GM18499 (cell line): ENCODE measurements at regions not wholly inside any gene's neighbourhood (a gene's known extent, or its start where the extent isn't known, plus 50 kb on each side); places are given as distances from the start of the nearest gene placed in this dataset.

ENCODE experiments used
- ATAC-seq: cut with Tn5 transposase; IDR thresholded peaks from one replicate; pipeline ENCODE4 v1.9.1; 2021; ENCODE audit warnings: moderate number of reproducible peaks; ENCODE audit not compliant: insufficient read depth, unreplicated experiment

DNA sequence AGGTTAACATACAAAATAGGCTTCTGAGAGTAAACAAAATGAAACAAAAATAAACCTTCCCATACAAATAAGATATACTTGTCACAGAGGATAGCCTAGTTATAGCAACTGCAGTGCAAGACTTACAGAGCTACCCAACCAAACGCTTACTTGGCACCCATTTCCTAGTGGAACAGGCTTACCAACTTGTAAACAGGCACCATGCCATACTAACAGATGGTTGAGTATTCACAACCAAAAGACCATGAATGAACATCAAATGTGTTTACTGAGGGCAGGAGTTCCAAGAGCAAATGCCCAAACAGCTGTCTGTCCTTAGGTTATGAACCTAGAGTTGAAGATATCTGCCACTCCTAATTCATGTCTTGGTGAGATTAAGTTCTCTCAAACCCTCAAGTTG, 2629.2 kb downstream of the PCDH7 start:
- no peak for ATAC-seq

GRCh38 chr4:33357121-33357520, 2637.0 kb downstream of the PCDH7 start:
- ATAC-seq = no peak

GRCh38 chr4:33369446-33369845, 2649.3 kb downstream of the PCDH7 start:
- no peak for ATAC-seq

GRCh38 chr4:33381816-33382215, 2661.6 kb downstream of the PCDH7 start:
- no peak for ATAC-seq

DNA sequence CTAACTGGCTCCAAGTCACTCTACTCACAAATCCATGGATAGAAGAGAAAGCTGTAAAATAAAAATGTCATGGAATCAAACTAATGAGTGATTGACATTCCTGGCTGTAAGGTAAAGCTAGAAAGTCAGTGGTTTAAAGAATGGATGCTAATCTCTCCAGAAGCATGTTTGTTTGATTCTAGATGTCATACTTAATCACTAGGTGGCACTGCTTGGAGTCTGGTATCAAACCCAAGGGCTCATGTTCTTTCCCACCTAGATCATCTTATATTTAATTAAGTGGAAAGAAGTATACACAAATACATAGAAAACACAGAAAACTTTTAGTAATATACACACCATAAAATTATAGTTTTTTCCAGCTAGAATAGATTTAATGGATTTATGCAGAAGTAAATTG, 2666.6 kb downstream of the PCDH7 start:
- no peak for ATAC-seq

DNA sequence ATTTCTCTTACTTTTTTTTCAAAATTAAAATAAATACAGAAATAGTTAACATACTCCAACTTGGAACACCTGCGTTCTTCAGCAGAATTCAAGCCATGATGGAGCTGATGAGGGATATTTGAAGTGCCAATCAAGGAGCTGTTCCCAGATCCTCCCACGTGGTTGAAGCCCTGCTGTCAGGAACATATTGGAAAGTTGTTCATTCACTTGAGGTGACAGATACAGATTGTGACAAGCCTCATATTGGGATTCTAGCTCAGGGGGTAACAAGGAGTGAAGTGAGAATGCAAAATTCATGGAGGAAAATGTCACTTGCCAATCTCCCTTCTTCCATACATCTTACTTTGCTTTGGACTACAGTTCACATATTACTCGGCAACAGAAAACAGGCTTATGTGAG, 2670.8 kb downstream of the PCDH7 start:
- ATAC-seq = no peak

DNA sequence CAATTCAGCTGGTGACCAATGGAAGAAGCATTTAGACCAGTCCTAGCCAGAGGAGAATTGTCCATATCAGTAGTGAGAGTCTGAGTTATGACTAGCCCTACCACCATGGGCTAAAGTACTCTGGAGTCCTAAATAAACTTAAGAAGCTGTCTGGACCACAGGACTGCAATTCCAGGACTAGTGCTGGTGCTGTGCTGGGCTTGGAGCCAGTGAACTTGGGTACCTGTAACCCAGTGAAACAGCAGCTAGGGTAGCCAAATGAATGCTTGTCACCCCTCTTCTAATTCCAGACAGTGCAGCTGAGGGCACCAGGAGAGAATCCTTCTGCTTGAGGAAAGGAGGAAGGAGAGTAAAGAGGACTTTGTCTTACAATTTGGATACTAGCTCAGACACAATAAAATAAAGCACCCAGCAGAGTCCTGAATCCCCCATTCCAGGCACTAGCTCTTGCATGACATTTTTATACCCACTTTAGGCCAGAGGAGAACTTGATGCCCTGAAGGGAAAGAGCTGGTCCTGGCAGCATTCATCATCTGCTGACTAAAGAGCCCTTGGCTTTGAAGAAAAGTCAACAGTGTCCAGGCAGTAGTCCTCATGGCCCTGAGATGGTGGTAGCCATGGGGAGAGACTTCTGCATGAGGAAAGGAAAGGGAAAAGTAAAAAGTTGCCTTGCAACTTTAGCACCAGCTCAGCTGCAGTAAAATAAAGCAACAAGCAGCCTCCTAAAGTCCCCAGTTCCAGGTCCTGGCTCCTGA, 2675.7 kb downstream of the PCDH7 start:
- no peak for ATAC-seq

- ATAC-seq = no peak
Measured at GRCh38 chr4:33400504-33400903, 2680.3 kb downstream of the PCDH7 start.

DNA sequence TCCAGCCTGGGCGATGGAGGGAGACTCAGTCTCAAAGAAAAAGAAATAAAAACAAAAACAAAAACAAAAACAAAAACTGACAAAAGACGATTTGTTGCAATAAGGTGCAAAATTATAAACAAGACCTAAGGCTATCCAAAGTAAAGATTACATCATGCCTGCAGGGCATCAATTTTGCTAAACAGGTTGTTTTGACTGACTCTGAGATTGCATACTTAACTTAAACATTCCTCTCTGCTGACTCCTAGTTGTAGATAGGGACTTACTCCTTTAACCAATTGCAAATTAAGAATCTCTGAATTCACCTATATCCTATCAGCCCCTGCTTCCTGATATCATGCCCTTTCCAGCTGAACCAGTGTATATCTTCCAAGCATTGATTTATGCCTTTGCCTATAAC, 2687.3 kb downstream of the PCDH7 start:
- ATAC-seq = no peak

- ATAC-seq = no peak
Measured at GRCh38 chr4:33411182-33411581, 2691.0 kb downstream of the PCDH7 start.

DNA sequence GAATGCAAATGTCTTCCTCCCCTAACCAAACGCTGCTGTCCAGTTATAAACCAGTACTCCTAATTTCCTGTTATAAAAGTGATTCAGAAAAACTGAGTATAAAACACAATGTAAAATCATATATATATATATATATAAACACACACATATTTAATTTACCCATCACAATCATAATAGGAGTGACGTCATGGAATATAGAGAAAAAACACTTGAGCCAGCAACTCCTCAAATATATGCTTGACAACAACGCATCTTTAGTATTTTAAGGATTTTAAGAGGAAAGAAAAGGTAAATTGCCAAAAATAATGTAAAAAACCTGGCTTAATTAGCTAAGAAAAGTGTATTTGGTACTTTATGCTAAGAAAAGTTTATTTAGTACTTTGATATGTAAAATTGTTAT, 2701.7 kb downstream of the PCDH7 start:
- no peak for ATAC-seq

GRCh38 chr4:33422656-33423055, 2702.5 kb downstream of the PCDH7 start:
- ATAC-seq = no peak

GRCh38 chr4:33425936-33426335, 2705.8 kb downstream of the PCDH7 start:
- no peak for ATAC-seq

- ATAC-seq = no peak
Measured at GRCh38 chr4:33427676-33428075, 2707.5 kb downstream of the PCDH7 start.

GRCh38 chr4:33429971-33430370, 2709.8 kb downstream of the PCDH7 start:
- no peak for ATAC-seq

DNA sequence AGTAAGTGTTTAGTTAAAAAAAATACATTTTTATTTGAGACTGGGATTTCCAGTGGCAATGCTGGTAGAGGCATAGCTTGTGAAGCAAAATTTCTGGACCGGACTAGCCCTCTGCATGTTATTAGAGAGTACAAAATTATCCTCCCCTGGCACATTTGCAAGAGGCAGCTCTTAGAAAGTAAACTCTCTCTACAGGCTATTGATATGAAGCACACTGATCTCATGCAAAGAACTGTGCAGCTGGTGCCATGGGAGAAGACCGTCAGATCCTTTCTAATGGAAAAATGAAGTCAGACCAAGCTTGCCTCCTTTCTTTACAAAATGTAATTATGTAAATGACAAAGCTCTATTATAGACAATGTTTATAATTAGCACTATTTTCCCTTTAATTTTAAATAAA, 2717.2 kb downstream of the PCDH7 start:
- ATAC-seq = no peak

GRCh38 chr4:33446953-33447352, 2726.8 kb downstream of the PCDH7 start:
- ATAC-seq = no peak

DNA sequence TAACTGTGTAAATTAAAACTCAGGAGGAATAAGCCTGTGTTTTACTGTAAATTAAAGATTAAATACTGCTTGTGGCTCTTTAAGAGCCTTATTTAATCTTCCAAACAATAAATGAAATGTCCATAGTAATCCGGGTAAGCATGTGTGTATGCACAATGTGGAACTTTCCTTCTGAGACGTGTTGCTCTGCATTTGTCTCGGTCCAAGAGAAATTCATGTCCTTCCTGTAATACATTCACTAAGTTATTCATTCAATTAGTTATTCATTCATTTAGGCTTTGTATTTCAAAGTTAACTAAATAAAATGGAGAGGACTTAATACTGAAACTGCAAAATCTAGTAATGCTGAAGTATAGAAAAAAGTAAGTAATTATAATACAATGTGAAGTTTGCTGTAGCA, 2728.8 kb downstream of the PCDH7 start:
- ATAC-seq = no peak

DNA sequence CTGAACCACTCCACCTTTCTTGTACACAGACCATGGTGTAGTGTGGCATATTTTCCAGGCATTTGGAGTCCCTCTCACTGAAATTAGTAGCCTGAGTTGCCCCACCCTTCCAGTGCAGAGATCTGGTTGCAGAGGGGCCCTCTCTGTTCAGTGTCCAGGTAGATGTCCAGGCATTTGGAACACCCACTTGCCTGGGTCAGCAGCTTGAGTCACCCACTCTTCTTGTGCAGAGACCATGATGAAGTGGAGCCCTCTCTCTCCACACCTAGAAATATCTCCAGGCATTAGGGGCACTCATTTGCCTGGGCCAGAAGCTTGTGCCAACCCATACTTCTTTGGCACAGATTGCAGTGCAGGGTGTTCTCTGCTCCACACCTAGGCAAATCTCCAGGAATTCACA, 2733.3 kb downstream of the PCDH7 start:
- ATAC-seq = no peak

GRCh38 chr4:33453916-33454315, 2733.7 kb downstream of the PCDH7 start:
- ATAC-seq = no peak

DNA sequence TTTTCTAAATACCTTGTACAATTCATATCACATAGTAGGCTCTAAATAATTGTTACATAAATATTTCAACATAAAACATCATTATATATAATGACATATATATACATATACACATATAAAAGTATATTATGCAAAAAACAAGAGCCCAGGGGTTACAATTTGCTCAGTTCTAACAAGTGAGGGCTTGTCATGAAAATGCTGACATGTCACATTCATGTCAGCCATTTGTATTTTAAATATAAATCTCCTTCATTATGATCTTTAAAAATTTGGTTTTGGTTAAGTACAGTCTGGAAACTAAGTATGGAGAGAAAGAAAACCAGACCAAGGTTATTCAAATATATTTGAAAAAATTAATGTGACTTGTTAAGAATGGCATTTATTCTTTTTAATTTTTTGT, 2745.4 kb downstream of the PCDH7 start:
- ATAC-seq = no peak

GRCh38 chr4:33467291-33467690, 2747.1 kb downstream of the PCDH7 start:
- ATAC-seq = no peak

DNA sequence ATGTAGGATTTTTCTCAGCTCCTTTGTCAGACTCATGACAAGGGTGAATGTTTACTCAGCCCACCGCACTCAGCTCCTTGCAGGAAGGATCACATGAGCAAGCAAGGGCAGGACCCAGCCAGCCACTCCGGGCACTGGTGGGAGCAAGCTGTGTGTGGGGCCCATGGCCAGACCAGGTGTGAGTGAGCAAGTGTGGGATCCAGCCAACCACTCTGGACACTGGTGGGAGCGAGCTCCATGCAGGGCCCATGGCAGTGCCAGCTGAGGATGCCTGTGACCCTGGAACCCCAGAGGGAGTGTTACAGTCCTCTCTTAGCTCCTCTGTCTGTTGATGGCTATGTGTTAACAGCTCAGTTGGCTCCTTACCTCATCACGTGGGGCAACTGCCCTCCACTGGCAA, 2750.6 kb downstream of the PCDH7 start:
- ATAC-seq = no peak
